Limb (tissue), 2 donors: ENCODE measurements at regions not wholly inside any gene's neighbourhood (a gene's known extent, or its start where the extent isn't known, plus 50 kb on each side); places are given as distances from the start of the nearest gene placed in this dataset.

Experiments used
- DNase-seq, 2 donors: peaks; one replicate each; pipeline ENCODE4 v3.0.0-alpha.2; 2016; ENCODE audit errors: extremely low spot score in 2 of 2

- no peak for DNase-seq
These were observed 93.1 kb downstream of the FAT3 start for GRCh38 chr11:92317721-92318120.

DNA sequence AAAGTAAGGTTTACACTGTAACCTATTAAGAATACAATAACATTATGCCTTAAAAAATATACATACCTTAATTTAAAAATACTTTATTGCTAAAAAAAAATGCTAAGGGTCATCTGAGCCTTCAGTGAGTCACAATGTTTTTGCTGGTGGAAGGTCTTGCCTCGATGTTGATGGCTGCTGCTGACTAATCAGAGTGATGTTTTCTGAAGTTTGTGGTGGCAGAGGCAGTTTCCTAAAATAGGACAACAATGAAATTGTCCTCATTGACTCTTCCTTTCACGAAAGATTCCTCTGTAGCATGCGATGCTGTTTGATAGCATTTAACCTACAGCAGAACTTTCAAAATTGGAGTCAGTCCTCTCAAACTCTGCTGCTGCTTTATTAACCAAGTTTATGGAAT is 97.6 kb downstream of the FAT3 start:
- DNase-seq: no peak

- DNase-seq: no peak
These were observed 100.3 kb downstream of the FAT3 start for GRCh38 chr11:92324890-92325289.

GRCh38 chr11:92325416-92325815 is 100.8 kb downstream of the FAT3 start:
- DNase-seq: no peak

GRCh38 chr11:92329137-92329536 is 104.5 kb downstream of the FAT3 start:
- DNase-seq: no peak

DNA sequence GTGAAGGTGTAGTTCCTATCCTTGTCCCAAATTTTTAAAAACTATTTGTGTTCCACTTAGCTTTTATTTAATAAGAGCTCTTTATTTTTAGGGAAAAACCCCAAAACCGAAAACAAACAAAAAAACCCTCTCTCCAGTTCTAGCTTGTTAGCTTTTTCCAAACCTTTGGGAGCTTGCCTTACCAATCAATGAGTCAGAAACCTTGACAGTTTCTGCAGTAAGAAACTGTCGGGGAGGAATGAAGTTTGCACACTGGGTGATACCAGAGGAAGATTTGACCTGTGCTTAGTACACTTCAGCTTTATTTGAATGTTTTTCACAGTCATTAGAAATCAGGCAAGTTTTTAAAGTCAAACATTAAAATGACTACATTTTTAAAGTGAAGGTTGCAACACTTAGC is 105.0 kb downstream of the FAT3 start:
- DNase-seq: no peak

- no peak for DNase-seq
These were observed 105.5 kb downstream of the FAT3 start for GRCh38 chr11:92330114-92330513.

GRCh38 chr11:92332986-92333385 is 108.4 kb downstream of the FAT3 start:
- DNase-seq: no peak

DNA sequence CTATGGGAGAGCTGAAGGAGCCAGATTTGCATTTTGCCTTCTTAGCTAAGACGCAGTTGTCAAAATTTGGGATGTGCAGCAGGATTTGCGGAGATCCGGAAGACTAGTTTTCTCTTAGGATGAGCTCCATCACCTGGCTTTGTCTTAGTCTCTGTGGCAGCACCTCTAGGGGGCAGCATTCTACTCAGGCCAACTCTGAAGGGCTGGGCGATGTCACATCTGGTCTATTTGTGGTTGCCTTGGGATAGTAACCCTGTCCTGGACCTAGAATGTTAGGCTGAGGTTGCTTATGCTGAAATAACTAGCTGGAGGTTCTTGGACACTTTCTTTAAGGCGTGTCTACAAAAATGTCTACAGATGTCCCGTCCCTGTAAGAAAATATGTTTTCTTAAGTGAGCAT is 116.2 kb downstream of the FAT3 start:
- no peak for DNase-seq

- DNase-seq: no peak
These were observed 117.6 kb downstream of the FAT3 start for GRCh38 chr11:92342034-92342720.

DNA sequence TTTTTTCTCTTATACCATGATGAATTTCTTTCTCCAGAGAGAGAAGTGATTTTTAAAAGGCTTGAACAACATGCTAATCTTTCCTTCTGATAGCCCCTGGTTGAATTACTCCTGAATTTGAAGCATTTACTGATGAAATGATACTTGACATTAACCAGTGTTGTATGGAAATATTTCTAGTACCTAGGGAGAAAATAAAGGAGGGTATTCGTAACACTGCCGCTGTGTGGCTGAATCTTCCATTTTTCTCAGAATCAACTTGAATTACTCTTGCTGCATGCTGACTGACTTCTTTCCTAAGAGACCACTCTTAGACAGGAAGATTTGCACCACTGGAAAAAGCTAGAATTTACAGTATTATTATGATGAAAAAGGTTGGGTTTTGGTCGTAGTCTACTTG is 118.3 kb downstream of the FAT3 start:
- DNase-seq: no peak

DNA sequence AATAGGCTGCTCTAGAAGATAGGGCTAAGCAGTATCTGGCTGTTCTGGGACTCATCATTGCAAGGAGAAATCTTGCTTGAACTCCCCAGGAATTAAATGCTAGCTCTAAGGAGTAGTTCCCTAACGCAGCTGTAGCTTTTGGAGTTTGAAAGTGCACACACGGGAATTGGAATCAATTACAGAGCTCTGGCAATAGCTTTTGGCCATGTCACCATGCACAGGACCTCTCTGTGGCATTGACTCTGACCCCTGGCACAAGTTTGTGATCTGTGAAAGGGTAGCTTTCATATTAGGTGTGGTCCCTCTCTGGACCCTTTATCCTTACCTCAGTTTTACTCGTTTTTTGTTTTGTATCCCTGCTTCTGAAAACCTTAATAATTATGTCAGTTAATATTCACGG is 121.6 kb downstream of the FAT3 start:
- DNase-seq: no peak

DNA sequence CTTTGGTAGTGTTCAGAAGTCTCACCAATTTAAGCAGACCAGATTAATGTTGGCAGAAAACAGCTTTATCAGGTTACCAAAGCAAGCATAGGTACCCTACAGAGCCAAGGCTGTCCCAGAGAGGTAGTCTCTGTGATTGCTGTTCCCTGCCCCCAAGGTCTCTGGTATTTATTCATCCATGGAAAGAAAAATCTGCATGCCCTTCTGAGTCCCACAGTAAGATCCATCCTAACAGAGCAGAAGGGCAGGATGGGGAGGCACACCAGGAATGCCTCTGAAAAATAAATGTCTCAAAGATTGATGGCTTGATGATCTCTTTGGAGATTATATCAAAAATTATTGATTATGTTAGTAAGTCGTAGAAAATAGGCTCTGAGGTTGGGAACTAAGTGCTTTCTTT is 122.8 kb downstream of the FAT3 start:
- no peak for DNase-seq

GRCh38 chr11:92349486-92350156 is 125.0 kb downstream of the FAT3 start:
- DNase-seq: no peak

DNA sequence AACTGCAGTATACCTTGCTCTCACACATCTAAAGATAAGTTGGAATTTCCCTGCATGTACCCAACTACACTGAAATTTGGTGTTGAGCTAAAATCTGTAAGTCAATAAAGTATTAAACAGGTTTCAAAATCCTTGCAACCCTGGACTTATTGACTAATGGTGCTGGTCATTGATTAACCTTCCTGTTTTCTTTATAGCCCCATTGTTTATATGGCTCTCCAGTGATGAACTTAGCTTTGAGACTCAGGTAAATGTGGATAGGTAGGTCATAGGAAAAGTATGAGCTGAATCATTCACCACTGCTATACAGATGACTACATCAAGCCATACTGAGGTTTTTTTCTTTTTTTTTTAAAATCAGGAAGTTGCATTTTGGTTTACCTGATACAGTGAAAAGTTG is 132.7 kb downstream of the FAT3 start:
- DNase-seq: no peak

GRCh38 chr11:92357841-92358240 is 133.2 kb downstream of the FAT3 start:
- no peak for DNase-seq

- DNase-seq: no peak
These were observed 136.9 kb downstream of the FAT3 start for GRCh38 chr11:92361551-92361950.

GRCh38 chr11:92362989-92363388 is 138.4 kb downstream of the FAT3 start:
- DNase-seq: no peak

GRCh38 chr11:92364177-92364576 is 139.6 kb downstream of the FAT3 start:
- no peak for DNase-seq

DNA sequence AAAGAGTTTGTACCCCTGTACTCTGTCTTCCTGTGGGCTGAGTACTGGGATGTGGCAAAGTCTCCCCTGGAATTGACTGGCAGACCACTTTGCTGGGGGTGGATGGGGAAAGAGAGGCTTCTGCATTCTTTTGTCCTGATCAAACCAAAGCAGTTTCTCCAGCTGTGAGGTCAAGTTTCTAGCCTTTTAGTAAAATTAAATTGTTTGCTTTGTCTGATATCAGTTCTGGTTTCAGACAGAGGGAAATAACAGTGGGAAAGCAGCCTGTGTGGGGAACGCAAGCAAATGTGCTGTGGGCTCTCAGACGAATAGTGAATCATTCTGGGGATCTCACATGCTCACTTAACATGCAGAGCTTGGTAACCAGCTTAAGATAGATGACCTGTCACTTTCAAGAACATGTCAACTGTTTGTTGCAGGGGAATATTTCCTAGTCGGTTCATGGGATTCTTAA is 151.6 kb downstream of the FAT3 start:
- DNase-seq: no peak

DNA sequence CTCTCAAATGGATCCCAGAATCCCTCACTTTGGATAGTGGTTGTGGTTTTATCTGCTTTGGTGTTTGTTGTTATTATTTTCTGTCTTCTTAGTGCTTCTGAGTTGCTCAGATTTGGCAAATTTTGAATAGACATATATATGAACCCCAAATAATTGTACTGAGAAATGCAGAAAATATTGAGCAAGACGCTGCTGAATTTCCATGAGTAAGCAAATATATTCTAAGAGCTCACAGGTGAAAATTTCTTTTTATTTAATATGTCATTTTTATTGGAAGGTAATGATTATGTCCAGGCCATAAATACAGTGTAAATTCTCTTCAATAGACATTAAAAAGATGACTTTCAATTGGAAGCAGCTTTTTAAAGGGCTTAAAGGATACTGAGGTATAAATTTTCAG is 152.1 kb downstream of the FAT3 start:
- no peak for DNase-seq

GRCh38 chr11:92380882-92381281 is 156.3 kb downstream of the FAT3 start:
- no peak for DNase-seq

GRCh38 chr11:92382311-92382710 is 157.7 kb downstream of the FAT3 start:
- no peak for DNase-seq
